ENCODE measurements at regions not wholly inside any gene's neighbourhood (a gene's known extent, or its start where the extent isn't known, plus 50 kb on each side); places are given as distances from the start of the nearest gene placed in this dataset.

DNA sequence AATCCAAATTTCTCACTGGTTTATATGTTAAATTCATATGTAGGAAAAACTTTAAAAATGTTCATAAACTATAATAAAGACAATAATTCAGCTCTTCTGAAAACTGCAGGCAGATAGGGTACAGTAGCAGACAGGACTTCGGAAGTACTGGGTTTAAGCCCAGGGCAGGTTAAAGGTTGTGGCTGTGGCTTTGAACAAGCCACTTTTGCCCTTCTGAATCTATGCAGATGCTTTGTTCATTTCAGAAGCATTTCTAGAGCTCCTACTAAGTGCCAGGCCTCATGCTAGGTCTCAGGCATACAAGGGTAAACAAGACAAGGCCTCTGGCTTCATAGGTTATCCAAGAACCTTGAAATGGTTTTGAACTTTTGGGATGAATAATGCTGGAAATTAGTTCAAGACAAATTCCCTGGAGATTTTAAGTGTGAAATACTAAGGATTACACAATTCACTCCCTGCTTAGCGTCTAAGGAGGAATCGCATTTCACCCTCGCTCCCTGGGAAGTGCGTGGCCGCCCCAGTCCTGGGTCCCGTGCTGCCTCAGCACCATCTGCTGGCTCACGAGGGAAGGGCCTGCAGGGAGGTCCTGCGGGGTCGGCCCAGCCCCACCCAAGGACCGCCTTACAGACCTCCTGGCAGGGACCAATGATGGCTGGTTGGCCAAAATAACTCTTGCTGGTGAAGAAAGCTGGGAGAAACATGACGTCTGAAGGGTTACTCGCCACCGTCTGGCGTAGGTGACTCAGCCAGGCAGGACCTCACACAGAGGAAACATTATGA is 67.7 kb upstream of the L3MBTL4 start (continued):
- TF ChIP-seq, protein P1, sequence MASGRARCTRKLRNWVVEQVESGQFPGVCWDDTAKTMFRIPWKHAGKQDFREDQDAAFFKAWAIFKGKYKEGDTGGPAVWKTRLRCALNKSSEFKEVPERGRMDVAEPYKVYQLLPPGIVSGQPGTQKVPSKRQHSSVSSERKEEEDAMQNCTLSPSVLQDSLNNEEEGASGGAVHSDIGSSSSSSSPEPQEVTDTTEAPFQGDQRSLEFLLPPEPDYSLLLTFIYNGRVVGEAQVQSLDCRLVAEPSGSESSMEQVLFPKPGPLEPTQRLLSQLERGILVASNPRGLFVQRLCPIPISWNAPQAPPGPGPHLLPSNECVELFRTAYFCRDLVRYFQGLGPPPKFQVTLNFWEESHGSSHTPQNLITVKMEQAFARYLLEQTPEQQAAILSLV (CRISPR knock-in tag; IDR thresholded peaks at IDR 0.05; ENCODE audit: borderline replicate concordance): 0 out of 2 replicates have a peak, but pooled peaks have one; percentile 35
- TF ChIP-seq HBP1 (CRISPR knock-in tag; IDR thresholded peaks at IDR 0.05; ENCODE audit: low read depth) (no peak), IKZF1 (IDR thresholded peaks at IDR 0.05) (no peak), SETDB1 (CRISPR knock-in tag; IDR thresholded peaks at IDR 0.05; ENCODE audit: borderline replicate concordance) (no peak), NFKBIZ (CRISPR knock-in tag; IDR thresholded peaks at IDR 0.05) (no peak), REPIN1 (CRISPR knock-in tag; IDR thresholded peaks at IDR 0.05; ENCODE audit: borderline replicate concordance, low read depth) (peak; percentile 55; the same call in 1 of the 2 replicates), FOXA3 (CRISPR knock-in tag; IDR thresholded peaks at IDR 0.05) (0 out of 2 replicates have a peak, but pooled peaks have one; percentile 15), ZNF343 (CRISPR knock-in tag; IDR thresholded peaks at IDR 0.05) (no peak), GTF2F1 (IDR thresholded peaks at IDR 0.05; ENCODE audit: low read length) (no peak), ZNF547 (CRISPR knock-in tag; IDR thresholded peaks at IDR 0.05) (0 out of 2 replicates have a peak, but pooled peaks have one; percentile 21), GATAD2A (CRISPR knock-in tag; IDR thresholded peaks at IDR 0.05) (peak; percentile 43; the same call in 1 of the 2 replicates), SAFB2 (CRISPR knock-in tag; IDR thresholded peaks at IDR 0.05; ENCODE audit: borderline replicate concordance, low read depth) (no peak), MEF2D (CRISPR knock-in tag; IDR thresholded peaks at IDR 0.05) (no peak), ZNF598 (CRISPR knock-in tag; IDR thresholded peaks at IDR 0.05; ENCODE audit: borderline replicate concordance) (0 out of 2 replicates have a peak, but pooled peaks have one; percentile 33), RXRA (CRISPR knock-in tag; IDR thresholded peaks at IDR 0.05) (peak; percentile 52; the same call in 1 of the 2 replicates), MYC (CRISPR knock-in tag; IDR thresholded peaks at IDR 0.05; ENCODE audit: borderline replicate concordance) (no peak), MAX (IDR thresholded peaks at IDR 0.05) (no peak), ZNF276 (CRISPR knock-in tag; IDR thresholded peaks at IDR 0.05; ENCODE audit: low read depth) (no peak), PITX1 (CRISPR knock-in tag; IDR thresholded peaks at IDR 0.05) (no peak), TEAD3 (CRISPR knock-in tag; optimal IDR thresholded peaks at IDR 0.05; ENCODE audit: borderline replicate concordance) (peak; percentile 73), PHF8 (CRISPR knock-in tag; IDR thresholded peaks at IDR 0.05) (no peak), ZBTB21 (CRISPR knock-in tag; IDR thresholded peaks at IDR 0.05) (no peak), ZBTB38 (CRISPR knock-in tag; IDR thresholded peaks at IDR 0.05) (peak; percentile 54; the same call in 1 of the 2 replicates), ZMYM2 (CRISPR knock-in tag; IDR thresholded peaks at IDR 0.05) (no peak), FOXO1 (CRISPR knock-in tag; IDR thresholded peaks at IDR 0.05) (peak; percentile 24; the same call in 1 of the 2 replicates), ZNF580 (CRISPR knock-in tag; IDR thresholded peaks at IDR 0.05; ENCODE audit: borderline replicate concordance, low read depth) (no peak), CENPX (CRISPR knock-in tag; IDR thresholded peaks at IDR 0.05) (no peak), FOXK2 (IDR thresholded peaks at IDR 0.05) (no peak)
